HPDE6-E6E7 (cell line): ENCODE measurements at regions not wholly inside any gene's neighbourhood (a gene's known extent, or its start where the extent isn't known, plus 50 kb on each side); places are given as distances from the start of the nearest gene placed in this dataset.

Experiments
- DNase-seq: peaks from one replicate; pipeline ENCODE4 v3.0.0; 2011; ENCODE audit warnings: missing footprints; ENCODE audit errors: extremely low spot score

DNA sequence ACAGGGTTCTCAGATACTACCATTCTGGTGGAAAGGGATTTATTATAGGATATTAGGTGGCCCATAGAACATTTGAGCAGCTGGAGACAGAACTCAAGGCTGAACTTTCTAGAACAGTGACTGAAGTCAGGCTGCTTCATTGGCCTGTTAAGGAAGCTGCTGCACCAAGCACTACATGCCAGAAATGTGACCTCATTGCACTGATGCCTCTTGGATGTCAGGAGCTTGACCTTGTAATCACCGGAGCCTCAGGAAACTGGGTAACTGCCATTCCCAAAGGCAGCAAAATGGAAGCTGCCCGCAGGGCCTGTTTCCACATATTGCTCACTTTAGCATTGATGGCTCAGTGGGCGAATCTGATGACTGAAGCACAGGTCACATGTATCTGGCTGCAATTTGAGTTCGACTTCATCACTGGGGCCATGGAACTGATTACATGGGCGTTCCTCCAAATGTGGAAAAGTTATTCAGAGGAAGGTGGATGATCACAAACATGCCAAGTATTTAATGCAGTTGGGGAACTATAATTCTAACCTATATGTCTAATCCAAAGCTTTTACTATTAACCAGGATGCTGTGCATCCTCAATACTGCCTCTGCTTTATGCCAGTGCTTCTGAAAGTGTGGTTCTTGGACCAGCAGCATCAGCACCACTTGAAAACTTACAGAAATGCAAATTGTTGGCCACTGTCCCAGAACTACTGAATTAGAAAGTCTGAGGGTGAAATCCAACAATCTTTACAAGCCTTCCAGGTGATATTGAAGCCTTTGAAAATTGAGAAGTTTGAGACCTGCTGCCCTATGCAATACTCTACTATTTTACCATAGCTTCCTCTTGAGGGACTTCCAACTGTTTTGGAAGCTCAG lies 337.2 kb upstream of the NAV3 start:
- no peak for DNase-seq

DNA sequence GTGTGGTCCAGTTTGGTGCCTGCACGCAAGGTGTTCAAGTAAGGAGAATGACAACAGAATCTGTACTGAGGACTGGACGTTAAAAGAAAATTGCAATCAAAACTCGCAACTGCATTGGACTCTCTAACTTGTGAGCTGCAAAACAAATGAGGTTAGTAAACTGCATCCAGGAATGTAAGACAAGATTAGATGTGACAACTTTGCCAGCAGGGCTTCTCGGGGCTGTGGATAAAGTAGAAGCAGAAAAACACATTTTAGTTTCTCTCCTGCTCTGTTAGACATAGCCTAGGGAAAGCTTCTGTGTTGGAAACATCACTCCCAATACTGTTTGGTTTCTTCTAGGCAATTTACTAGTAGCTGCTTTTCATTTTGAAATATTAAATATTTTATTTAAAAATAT lies 338.2 kb upstream of the NAV3 start:
- no peak for DNase-seq

DNA sequence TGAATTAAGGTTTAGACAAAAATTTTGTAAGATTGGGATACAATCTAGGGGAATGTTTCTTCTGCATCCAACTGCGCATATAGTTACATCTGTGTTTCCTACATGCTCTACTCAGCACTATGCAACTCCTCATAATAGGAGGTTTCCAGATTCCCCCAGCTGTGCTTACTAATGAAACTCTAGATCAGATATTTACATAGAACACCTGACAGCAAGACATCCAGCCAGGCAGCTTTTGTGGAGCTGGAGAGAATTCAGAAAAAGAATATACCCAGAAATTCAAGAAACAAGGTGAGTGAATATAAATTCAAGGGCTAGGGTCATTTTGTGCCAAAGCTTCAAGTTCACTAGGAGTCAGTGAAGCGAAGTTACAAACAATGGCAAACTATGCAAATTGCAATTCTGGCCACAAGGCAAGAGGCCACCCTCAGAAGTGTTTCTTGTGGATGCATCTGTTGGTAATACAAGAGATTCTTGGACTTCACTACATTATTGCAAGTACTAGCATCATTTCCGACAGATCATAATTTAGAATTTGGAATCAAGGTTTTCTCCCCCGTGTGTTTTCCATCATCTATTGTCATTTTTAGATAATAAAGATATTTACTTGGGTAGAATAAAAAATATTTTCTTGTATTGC lies 341.2 kb upstream of the NAV3 start:
- no peak for DNase-seq

DNA sequence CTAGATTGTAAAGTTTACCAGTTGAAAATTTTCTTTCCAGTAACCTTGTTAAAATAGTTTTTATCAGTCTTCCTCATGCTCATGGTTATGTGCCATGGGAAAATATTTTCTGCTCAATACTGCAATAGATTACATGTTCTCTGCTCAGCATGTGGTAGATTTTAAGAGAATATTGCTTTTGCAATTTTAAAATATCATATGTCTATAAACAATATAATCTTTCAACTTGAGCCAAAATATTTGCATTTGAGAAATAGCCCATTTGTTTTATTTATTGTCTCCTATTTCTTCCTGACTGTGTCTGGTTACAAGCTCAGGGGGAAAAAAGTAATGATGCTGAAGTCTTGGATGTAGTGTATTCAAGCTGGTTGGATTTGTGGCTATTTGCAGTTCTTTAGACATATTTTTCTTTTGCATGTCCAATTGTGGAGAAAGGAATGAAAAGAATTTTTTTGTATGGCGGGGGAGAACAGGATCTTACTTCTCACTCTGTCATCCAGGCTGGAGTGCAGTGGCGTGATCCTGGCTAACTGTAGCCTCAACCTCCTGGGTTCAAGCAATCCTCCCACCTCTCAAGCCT lies 342.6 kb upstream of the NAV3 start:
- DNase-seq = no peak

DNA sequence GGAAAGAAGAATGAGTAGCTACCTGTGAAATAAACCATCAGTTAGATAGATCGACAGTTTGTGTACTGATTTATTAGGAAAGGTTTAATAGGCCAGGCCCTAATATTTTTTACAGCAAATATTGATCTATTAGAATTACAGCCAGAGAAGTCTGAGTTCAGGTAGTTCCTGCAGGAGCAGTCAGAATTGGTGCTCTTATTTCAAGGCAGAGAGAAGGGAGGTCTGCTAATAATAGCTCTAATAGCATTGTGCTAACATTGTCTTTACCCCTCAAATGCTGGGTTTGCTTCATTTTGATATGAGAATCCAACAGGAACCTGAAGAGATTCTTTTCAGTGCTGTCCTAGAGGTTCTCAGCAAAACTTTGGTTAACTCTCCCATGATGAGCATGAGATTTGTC lies 343.8 kb upstream of the NAV3 start:
- DNase-seq = no peak

DNA sequence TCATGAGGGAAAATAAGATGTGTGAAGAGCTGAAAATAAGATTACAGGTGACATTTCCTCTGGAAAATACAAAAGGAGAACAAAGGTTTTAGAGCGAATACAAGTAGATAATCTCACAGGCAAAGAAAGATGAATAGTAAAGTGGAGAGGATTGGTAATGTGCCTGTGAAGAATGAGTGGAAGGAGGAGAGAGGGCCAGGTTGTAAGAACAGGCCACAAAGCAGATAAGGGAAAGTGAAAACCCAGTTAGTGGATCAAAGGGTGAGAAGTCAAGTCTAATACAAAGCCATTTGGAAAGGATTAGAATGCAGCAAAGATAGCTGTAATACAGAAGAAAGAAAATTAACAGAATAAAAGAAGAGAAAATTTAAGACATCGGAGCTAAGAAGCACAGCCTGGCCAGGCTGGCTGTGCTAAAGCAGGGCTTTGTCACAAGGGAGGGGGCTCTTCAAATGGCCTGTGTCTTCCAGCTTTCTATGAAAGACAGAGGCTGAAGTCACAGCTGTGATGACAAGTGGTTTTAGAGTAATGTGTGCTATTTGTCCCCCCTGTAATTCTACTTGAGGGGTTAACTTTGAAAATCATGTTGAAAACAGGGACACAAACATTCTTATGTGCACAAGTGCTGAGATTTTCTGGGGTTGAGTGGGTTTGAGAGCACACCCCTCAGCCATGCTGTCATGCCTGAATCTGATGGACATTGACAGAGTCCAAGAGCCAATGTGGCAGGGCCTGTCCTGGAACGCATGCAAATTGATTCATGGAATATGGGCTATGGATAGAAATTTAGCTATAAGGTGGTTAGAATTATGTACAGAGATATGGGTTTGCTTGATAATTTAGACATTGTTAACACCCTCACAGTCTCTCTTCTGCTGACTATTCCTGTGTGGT lies 344.5 kb upstream of the NAV3 start:
- DNase-seq = no peak

DNA sequence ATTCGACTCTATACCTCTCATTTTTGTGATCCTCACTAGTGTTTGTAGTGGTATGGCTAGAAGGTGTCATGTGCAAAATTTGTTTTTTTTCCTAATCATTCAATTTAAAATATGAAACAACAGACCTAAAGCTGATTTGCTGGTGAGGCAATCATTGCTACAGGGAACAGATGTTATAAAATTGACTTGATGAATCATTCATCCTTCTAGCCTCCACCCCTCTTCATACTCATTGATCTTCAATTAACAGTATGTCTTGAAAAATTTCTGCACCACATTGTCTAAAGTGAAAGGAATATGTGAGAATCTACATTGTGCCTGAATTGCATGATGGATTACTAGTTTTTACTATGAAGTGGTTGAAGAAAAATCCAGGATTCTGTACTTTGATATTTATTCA lies 349.0 kb upstream of the NAV3 start:
- DNase-seq = no peak

DNA sequence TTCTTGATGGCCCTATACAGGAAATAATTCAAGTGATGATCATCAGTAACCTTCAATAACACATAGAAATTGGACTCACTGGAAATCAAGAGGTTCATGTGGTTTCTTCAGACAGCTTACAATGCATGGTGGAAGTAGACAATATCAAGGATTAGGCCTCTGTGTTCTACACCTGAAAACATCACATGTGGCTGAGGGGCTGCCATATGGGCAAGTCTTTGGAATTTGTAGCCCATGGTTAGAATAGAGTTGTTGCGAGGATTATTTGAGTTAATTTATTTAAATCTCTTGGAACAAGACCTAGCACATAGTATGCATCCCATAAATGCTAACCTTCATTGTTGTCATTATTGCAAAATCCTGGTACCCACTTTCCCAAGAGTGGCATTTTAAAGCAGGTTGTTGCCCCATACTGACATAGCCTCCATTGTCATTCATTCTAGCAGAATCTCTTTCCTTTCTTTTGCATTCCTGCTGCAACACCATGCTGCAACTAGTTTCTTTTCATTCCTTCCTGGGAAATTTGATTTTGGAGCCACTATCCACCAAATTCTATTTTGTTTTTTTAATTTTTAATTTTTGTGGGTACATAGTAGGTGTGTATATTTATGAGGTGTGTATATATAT lies 352.7 kb upstream of the NAV3 start:
- DNase-seq = no peak

DNA sequence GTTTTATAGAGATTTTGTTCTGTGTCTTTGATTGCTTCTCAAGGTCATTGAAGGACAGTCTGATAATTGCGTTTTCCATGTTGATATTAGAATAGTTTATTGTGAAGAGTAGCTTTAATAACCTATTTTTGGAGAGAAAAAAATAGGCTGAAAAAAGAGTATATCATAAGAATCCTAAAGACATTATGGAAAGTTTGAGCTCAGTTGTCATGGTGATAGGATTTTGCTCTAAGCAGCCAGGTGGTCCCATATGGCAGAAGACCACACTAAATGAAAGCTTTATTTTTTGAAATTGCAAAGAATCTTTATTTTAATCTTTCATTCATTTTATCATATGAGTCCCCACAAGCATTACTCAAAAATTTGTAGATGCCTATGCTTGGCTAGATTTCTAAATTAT lies 358.9 kb upstream of the NAV3 start:
- DNase-seq = no peak

DNA sequence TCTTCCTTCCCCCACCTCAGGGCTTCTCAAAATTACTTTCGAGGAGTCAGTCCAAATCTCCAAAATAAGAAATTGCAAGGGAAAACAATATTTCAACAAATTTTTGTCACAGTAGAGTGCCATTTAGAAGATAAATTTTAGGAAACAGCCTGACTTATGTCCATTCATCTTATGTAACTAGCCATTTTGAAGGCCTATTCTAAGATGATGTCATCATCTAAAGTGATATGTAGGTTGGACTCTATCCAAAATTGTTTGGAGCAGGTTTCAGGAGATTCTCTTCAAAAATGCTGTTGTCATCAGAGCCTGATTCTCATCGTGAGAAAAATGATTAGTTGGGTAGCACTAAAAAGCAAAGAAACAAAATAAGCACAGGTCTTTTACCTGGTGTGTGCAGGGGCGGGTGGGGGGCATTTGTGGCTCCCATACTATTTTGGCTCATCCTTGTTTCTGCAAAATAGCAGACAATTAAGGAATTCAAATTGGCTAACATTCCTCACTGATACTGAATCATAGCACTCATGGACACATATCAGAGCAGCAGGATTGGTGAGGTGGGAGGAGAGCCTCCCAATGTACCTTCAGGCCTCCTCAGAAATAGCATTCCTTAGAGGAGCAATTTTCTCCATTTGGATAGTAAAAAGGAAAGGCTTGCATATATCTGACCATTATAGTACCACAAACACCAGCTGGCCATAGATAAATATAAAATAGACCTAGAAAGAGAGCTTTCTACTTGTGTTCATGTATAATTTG lies 360.9 kb upstream of the NAV3 start:
- no peak for DNase-seq

DNA sequence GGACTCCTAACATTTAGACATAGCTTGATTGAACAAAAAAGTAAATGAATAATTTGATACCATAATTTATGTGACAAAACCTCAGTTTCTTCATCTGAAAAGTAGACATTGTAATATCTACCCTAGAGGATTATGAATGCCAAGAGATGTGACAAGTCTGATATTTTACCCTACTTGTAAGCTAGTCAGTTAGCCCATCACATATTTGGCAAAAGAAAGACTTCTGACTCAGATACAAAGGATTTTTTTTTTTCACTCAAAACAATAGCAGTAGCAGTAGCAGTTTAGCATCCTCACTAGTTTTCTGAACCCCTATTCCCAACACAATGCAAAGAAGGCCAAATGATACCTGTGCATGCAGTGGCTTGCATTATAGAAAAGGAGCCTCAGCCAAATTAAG lies 377.3 kb upstream of the E2F7 start:
- DNase-seq = no peak

DNA sequence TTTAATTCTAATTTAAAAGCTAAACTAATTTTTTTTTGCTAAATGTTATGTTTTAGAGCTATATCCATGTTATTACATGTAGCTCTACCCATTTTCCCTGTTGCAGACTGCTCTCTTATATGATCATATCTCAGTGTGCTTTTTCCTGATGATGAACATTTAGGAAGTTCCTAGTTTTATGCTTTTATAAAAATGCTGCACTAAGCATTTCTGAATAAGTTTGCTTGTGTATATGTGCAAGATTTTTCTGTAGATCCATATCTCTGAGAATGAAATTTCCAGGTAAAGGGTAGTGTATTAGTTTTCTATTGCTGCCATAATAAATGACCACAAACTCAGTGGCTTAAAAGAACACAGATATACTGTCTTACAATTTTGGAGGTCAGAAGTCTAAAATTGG lies 374.4 kb upstream of the E2F7 start:
- DNase-seq = no peak

DNA sequence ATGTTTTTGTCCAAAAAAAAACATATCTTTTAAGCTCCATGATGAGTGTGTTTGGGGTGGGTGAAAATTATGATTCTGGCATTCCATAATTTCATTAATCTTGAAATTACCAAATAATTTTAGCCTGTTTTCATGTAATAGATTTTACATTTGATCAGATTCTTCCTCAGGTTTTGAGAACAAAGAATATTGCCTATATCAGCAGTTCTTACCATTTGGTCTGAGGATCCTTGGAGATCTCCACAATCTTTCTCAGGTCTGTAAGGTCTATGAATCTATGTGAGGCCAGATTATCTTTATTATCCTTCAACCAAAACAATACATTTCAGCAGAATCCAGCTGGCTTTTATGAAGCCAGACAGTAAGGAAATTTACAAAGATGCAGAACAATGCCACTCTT lies 373.3 kb upstream of the E2F7 start:
- no peak for DNase-seq

DNA sequence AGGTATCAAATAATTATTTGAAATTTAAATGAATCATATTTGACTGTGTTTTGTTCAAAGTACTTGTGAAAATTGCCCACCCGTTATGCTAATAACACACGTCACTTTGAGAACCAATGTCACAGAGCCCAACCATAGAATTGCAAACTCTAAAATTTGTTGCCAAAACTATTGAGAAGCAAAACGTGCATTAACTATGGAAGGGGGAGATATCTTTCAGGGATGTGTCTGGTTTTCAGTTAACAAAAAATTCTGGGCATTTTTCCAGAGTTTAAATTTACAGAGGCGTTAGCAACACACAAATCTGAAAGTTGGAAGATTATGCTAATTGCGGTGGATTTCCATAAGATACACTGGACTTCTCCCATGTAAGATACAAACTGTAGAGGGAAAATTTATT lies 371.8 kb upstream of the E2F7 start:
- DNase-seq = no peak

DNA sequence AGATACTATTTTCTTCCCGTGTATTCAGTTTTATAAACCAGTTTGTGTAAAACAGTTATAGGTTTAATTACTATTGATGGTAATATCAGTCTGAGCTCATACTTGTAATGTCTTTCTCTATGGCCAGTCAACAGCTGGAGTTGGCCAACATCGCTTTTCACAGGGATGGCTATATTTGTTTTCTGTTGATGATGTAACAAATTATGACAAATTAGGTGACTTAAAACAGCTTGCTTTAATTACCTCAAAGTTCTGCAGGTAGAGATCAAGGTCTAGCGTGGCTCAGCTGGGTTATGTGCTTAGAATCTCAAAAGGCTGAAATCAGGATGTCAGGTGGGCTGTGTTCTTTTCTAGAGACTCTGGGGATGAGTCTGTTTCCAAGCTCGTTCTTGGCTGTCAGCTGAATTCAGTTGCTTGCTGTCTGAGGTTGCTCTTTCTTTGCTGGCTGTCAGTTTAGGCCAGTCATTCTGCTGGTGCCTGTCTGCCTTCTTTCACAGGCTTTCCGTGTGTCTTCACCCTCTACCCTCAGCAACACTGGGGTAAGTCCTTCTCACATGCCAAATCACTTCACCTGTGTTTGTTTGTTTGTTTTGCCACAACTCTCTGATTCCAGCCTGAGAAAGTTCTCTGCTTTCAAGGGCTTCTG lies 370.2 kb upstream of the E2F7 start:
- no peak for DNase-seq

DNA sequence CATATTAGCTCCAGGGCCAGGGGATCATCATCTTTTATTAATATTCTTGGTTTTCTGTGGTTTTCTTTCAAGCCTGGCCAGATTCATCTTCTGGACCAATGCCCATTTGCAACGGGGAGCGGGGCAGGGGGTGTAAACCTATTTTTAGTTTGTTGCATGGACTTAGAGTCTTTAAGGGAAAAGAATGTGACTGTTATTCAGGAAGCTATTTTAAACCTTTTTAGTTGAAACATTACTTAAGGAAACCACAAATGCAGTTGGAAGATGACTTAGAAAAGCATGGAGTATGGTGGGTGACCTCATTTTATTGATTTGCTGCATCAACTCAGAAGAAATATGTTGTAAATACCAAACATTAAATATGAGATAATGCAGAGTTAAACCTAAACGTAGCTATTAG lies 368.4 kb upstream of the E2F7 start:
- DNase-seq = no peak

DNA sequence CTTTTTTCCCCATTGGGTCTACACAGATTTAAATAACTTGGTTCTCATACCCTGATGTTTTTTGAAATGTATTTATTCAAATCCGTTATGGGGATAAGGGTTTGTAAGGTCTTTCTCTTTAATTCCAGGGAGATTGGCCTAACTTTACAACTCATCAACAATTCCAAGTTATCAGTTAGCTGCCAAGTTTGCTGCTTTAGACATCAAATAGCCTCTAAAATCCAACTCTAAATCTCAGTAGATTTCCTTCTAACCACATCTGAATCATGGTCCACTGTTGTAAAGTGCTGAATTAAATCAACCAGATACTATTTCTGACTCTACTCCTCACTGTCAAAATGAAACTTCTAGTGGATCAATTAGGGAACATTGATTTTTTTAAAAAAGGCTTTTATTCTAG lies 364.1 kb upstream of the E2F7 start:
- DNase-seq = no peak

DNA sequence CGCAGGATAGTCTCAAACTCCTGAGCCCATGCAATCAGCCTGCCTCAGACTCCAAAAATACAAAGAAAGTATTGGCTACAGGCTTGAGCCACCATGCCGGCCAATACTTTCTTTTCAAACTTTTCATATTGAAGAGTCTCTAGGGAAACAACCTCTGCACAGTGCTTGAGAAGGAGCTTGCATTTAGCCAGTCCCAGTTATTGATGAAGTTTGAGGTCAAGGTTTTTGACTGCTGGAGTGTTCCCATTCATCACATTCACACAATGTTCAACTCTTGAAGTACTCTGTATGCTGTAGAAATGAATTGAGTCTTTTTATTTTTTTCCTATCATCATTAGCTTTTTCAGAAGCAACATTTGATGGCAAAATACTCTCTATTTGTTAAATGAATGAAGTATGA lies 355.8 kb upstream of the E2F7 start:
- DNase-seq = no peak

DNA sequence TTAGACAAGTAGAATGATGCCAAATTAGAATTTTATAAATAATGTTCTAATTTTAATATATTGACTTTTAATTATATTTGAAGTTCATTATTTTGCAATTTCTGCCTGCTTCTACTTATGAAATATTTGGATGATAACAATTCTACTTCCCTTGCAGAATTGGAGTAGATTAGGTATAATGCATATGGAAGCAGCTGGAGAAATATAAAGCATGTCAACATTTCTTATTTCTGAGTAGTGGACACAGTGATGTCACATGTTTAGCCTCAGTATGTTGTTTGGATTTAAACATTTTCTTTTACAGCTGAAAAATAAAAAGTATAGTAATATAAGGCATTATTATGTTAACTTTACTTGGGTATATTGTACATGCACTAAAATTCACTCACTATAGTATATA lies 344.2 kb upstream of the E2F7 start:
- DNase-seq = no peak

DNA sequence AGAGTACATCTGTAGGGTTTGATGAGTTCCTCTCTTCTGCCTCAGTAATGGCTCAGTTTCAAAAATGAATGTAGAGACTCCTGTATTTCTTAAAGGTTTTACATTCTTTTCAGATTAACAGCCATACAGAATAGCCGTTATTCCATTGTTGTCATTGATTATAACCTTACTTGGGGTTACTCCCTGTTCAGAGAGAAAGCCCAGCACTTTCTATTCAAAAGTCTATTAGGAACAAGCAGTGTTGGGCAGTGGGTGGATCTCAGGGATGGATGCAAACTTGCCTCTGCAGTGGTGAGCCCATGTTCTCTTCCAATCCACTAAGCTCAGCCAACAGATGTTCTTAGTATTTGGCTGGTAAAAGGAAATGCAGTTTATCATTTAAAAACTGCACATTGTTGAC lies 342.6 kb upstream of the E2F7 start:
- DNase-seq = no peak
